Ectodermal cell (in vitro differentiated cells): ENCODE measurements at regions not wholly inside any gene's neighbourhood (a gene's known extent, or its start where the extent isn't known, plus 50 kb on each side); places are given as distances from the start of the nearest gene placed in this dataset.

Experiments
- H3K27ac ChIP-seq: 2 replicates; pipeline ENCODE4 v1.7.0; 2013; ENCODE audit warnings: mild to moderate bottlenecking, low read depth, low read length; ENCODE audit not compliant: insufficient read depth, poor library complexity, severe bottlenecking
- H3K27me3 ChIP-seq: 2 replicates; pipeline ENCODE4 v1.7.0; 2013; ENCODE audit warnings: mild to moderate bottlenecking, low read length; ENCODE audit not compliant: insufficient read depth, control insufficient read depth, poor library complexity, severe bottlenecking
- H3K36me3 ChIP-seq: one replicate; pipeline ENCODE4 v1.7.0; 2013; ENCODE audit warnings: low read length; ENCODE audit not compliant: control insufficient read depth, insufficient read depth
- H3K4me1 ChIP-seq: one replicate; pipeline ENCODE4 v1.7.0; 2013; ENCODE audit warnings: low read length; ENCODE audit not compliant: control insufficient read depth, insufficient read depth
- H3K4me3 ChIP-seq: 2 replicates; pipeline ENCODE4 v1.7.0; 2013; ENCODE audit warnings: low read depth, low read length, control low read depth; ENCODE audit not compliant: insufficient read depth
- H3K9me3 ChIP-seq: 2 replicates; pipeline ENCODE4 v1.7.0; 2013; ENCODE audit warnings: mild to moderate bottlenecking, low read length, moderate library complexity; ENCODE audit not compliant: control insufficient read depth
- WGBS, 2 experiments: methylation state at CpG; one replicate each; pipeline ENCODE4 v1.1.7; 2013; ENCODE audit warnings: missing lambda C conversion rate in 2 of 2; 5-methylcytosine and 5-hydroxymethylcytosine counted together

DNA sequence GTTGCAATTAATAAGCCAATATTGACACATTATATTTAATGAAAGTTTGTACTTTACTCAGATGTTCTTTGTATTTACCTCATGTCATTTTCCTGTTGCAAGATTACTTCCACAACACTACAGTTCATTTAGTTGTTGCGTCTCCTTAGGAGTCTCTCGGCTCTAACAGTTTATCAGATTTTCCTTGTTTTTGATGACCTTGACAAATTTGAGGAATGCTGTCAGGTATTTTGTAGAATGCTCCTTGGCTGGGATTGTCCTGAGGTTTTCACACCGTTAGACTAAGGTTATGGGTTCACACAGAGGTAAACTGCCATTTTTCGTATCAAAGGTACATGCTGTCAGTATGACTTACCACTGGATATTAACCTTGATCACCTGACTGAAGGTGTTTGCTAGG, 416.6 kb upstream of the TNP1 start:
- no peaks in the 10 kb centered on the region for H3K9me3 ChIP-seq
- no peak overlapping the region for H3K27ac ChIP-seq
- H3K4me3 ChIP-seq = no peak overlapping the region
- H3K4me1 ChIP-seq = peaks cover 6% of the 10 kb centered on the region
- H3K27me3 ChIP-seq = peaks cover 38% of the 10 kb centered on the region
- no peaks in the 10 kb centered on the region for H3K36me3 ChIP-seq
- 91 to 92% methylated on average over 4 of the region's 4 CpGs for WGBS, 2 experiments

- H3K4me3 ChIP-seq = no peak overlapping the region
- peaks cover 42% of the 10 kb centered on the region for H3K27me3 ChIP-seq
- H3K36me3 ChIP-seq = no peaks in the 10 kb centered on the region
- peaks cover 13% of the 10 kb centered on the region for H3K4me1 ChIP-seq
- 95 to 96% methylated on average over 5 of the region's 5 CpGs for WGBS, 2 experiments
- no peak overlapping the region for H3K27ac ChIP-seq
- no peaks in the 10 kb centered on the region for H3K9me3 ChIP-seq
Measured at GRCh38 chr2:217275091-217275490, 415.2 kb upstream of the TNP1 start.

DNA sequence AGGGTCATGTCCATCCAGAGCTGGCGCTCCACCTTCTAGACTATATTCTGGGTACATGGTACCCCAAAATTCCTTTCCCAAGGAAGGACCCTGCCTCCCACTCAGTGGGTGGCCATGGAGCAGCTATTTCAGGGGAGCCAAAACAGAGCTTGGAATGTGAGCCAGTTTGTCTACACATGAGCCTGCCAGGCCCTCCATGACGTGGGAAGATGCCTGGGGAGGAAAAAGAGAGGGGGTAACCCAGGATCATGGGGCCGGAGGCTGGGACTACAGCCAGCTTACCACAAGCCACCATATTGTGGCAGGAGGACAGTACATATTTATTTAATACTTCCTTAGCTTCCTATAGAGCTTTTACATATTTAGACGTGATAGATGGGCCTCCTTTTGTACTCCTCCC, 414.7 kb upstream of the TNP1 start:
- peaks cover 40% of the 10 kb centered on the region for H3K27me3 ChIP-seq
- no peaks in the 10 kb centered on the region for H3K36me3 ChIP-seq
- no peak overlapping the region for H3K4me3 ChIP-seq
- H3K9me3 ChIP-seq = no peaks in the 10 kb centered on the region
- peaks cover 15% of the 10 kb centered on the region for H3K4me1 ChIP-seq
- 86 to 96% methylated on average over 4 of the region's 4 CpGs for WGBS, 2 experiments
- H3K27ac ChIP-seq = no peak overlapping the region

- no peak overlapping the region for H3K4me3 ChIP-seq
- no peaks in the 10 kb centered on the region for H3K36me3 ChIP-seq
- peaks cover 38% of the 10 kb centered on the region for H3K27me3 ChIP-seq
- 91 to 96% methylated on average over 2 of the region's 2 CpGs for WGBS, 2 experiments
- H3K9me3 ChIP-seq = no peaks in the 10 kb centered on the region
- peaks cover 15% of the 10 kb centered on the region for H3K4me1 ChIP-seq
- H3K27ac ChIP-seq = no peak overlapping the region
Measured at GRCh38 chr2:217273851-217274250, 414.0 kb upstream of the TNP1 start.

- Histone ChIP-seq H3K9me3 (no peaks in the 10 kb centered on the region), H3K4me3 (no peak overlapping the region), H3K4me1 (peaks cover 15% of the 10 kb centered on the region), H3K27me3 (peaks cover 45% of the 10 kb centered on the region), H3K27ac (no peak overlapping the region), H3K36me3 (no peaks in the 10 kb centered on the region)
- 84 to 87% methylated on average over 4 of the region's 4 CpGs for whole genome bisulfite sequencing, 2 experiments
Measured at GRCh38 chr2:217273162-217273561, 413.3 kb upstream of the TNP1 start.

DNA sequence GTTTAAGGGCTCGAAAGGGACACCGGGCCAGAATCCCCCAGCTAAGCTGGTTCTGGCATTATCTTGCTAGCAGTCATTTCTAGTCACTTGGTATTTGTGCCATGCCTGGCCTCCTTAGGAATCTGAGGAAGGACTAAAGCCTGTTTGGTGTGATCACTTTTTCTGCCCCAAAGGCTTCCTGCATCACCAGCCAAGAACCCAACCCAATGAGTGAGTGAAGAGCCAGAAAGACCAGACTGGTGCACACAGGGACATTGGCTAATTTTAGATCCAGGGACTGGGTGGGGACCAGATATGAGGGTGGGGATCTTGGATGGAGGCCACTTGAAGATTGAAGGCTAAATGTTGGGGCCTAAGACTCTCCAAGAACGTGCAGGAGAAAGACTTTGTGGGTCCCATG, 411.9 kb upstream of the TNP1 start:
- H3K4me1 ChIP-seq = peaks cover 15% of the 10 kb centered on the region
- no peaks in the 10 kb centered on the region for H3K9me3 ChIP-seq
- no peaks in the 10 kb centered on the region for H3K36me3 ChIP-seq
- H3K27me3 ChIP-seq = peaks cover 57% of the 10 kb centered on the region
- 84 to 90% methylated on average over 3 of the region's 3 CpGs for WGBS, 2 experiments
- H3K4me3 ChIP-seq = no peak overlapping the region
- no peak overlapping the region for H3K27ac ChIP-seq

- Histone ChIP-seq H3K4me3 (no peak overlapping the region), H3K4me1 (peaks cover 15% of the 10 kb centered on the region), H3K9me3 (no peaks in the 10 kb centered on the region), H3K36me3 (no peaks in the 10 kb centered on the region), H3K27ac (no peak overlapping the region), H3K27me3 (peaks cover 57% of the 10 kb centered on the region)
- WGBS, 2 experiments = 30 to 32% methylated on average over 1 of the region's 1 CpG
Measured at GRCh38 chr2:217270485-217271121, 410.7 kb upstream of the TNP1 start.

DNA sequence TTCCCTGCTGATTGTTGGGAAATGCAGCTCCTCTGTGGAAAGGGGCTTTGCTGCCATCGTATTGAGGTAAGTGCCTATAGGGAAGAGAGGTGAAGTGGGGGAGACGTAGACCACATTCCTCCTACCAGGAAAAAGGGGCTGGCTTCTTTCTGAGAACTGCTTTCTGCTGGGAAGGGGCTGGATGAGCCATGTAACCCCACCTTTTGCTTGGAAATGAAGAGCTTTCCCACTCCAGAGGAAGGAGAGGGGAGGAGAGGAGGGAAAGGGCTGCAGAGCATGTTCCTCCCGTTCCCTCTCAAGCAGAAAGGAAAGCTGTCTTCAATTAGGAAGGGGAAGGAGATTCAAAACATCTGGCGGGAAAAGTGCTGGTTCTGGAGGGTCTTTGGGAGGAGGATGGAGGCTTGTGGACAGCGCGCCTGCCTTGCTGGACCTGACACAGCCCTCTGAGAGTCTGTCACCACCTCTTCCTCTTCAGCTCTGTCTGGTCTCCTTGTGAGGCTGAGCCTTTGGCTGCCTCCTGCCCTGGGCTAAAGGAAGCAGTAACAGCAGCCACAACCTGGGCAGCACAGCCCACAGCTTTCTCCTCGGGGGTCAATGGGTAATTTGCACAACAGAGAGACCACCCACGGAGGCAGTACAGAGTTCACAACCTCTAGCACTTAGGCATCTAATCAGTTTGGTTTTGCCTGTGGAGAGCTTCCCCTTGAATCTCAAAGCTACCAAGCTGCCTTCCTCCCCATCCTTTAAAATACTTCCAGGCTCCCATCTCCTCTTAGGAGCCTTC, 410.0 kb upstream of the TNP1 start:
- Histone ChIP-seq H3K36me3 (no peaks in the 10 kb centered on the region), H3K4me3 (no peak overlapping the region), H3K4me1 (peaks cover 15% of the 10 kb centered on the region), H3K9me3 (no peaks in the 10 kb centered on the region), H3K27me3 (peaks cover 50% of the 10 kb centered on the region), H3K27ac (no peak overlapping the region)
- WGBS, 2 experiments = 9 to 13% methylated on average over 8 of the region's 8 CpGs

- no peak overlapping the region for H3K4me3 ChIP-seq
- peaks cover 15% of the 10 kb centered on the region for H3K4me1 ChIP-seq
- no peaks in the 10 kb centered on the region for H3K9me3 ChIP-seq
- peaks cover 45% of the 10 kb centered on the region for H3K27me3 ChIP-seq
- no peaks in the 10 kb centered on the region for H3K36me3 ChIP-seq
- 85 to 86% methylated on average over 7 of the region's 7 CpGs for WGBS, 2 experiments
- H3K27ac ChIP-seq = no peak overlapping the region
Measured at GRCh38 chr2:217268978-217269377, 409.1 kb upstream of the TNP1 start.

DNA sequence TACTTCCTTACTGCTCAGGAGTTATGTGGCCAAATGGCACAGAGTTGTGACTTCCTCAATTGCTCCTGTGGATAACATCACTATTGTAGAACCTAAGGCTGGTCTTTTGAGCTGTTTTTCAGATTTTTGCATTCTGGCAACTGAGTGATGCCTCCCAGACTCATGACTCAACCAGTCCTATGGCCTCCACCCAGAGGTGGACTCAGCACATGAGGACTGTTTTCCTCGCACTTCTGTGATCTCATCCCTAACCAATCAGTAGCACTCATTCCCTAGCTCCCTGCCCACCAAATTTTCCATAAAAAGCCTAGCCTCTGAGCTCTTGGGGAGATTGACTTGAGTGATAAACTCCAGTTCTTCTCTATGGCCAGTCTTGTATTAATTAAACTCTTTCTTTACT, 407.9 kb upstream of the TNP1 start:
- Histone ChIP-seq H3K27ac (no peak overlapping the region), H3K27me3 (peaks cover 37% of the 10 kb centered on the region), H3K36me3 (no peaks in the 10 kb centered on the region), H3K4me1 (peaks cover 9% of the 10 kb centered on the region), H3K4me3 (no peak overlapping the region), H3K9me3 (no peaks in the 10 kb centered on the region)
- WGBS, 2 experiments = 89 to 98% methylated on average over 1 of the region's 1 CpG
